Neural cell (in vitro differentiated cells): ENCODE measurements at regions not wholly inside any gene's neighbourhood (a gene's known extent, or its start where the extent isn't known, plus 50 kb on each side); places are given as distances from the start of the nearest gene placed in this dataset.

Source experiments
- CTCF ChIP-seq: fragments of 450-650 bp; IDR thresholded peaks from 2 replicates; pipeline ENCODE4 v1.5.1; 2014; ENCODE audit warnings: antibody characterized with exemption, mild to moderate bottlenecking, moderate library complexity; ENCODE audit not compliant: poor library complexity, severe bottlenecking
- EP300 ChIP-seq: fragments of 450-650 bp; conservative IDR thresholded peaks from 2 replicates; pipeline ENCODE4 v1.6.1; 2014; ENCODE audit warnings: antibody characterized with exemption, mild to moderate bottlenecking, moderate library complexity; ENCODE audit not compliant: poor library complexity, severe bottlenecking
- EZH2 ChIP-seq: fragments of 200-600, 300-800 bp; shearing (Covaris generic), sonication (generic); IDR thresholded peaks from 2 replicates; pipeline ENCODE4 v1.6.1; 2014; ENCODE audit warnings: antibody characterized with exemption, low read length, borderline replicate concordance, mild to moderate bottlenecking; ENCODE audit not compliant: insufficient read depth, poor library complexity, severe bottlenecking
- POLR2AphosphoS5 ChIP-seq: IDR thresholded peaks from 2 replicates; pipeline ENCODE4 v1.6.1; 2012
- REST ChIP-seq: IDR thresholded peaks from 2 replicates; pipeline ENCODE4 v1.6.1; 2012; ENCODE audit warnings: borderline replicate concordance
- TAF1 ChIP-seq: IDR thresholded peaks from 2 replicates; pipeline ENCODE4 v1.6.1; 2012; ENCODE audit warnings: low read depth

- TF ChIP-seq CTCF (no peak), EZH2 (no peak), TAF1 (no peak), POLR2AphosphoS5 (no peak), EP300 (no peak), REST (no peak)
Measured at GRCh38 chr18:71958605-71959004, 585.5 kb downstream of the CBLN2 start.
